Activated CD8-positive, alpha-beta memory T cell treated with anti-CD3 and anti-CD28 coated beads for 36 hours (primary cell): ENCODE measurements at regions not wholly inside any gene's neighbourhood (a gene's known extent, or its start where the extent isn't known, plus 50 kb on each side); places are given as distances from the start of the nearest gene placed in this dataset.

Source experiments
- CTCF ChIA-PET: fragments of 350-600 bp; sonication (Branson Sonifier 250); formaldehyde crosslinking; loops from one replicate; lab custom pipeline; 2021; ENCODE audit warnings: antibody characterized with exemption; lab: Charles Lee
- POLR2A ChIA-PET: fragments of 350-600 bp; sonication (Branson Sonifier 250); formaldehyde crosslinking; loops from one replicate; lab custom pipeline; 2021; ENCODE audit warnings: antibody characterized with exemption; lab: Charles Lee

GRCh38 chr3:24628523-24629258 is 134.0 kb upstream of the THRB start:
- ChIA-PET CTCF (interaction anchor here (0.7 kb wide), 1 partner anchor 14 kb away, joined by 3 read pairs; no protein-coding TSS in a partner anchor), POLR2A (no interaction called here)

GRCh38 chr3:24631481-24631880 is 136.8 kb upstream of the THRB start:
- ChIA-PET CTCF (no interaction called here), POLR2A (no interaction called here)

GRCh38 chr3:24639061-24639460 is 144.4 kb upstream of the THRB start:
- POLR2A ChIA-PET = no interaction called here
- CTCF ChIA-PET = no interaction called here

GRCh38 chr3:24639481-24640329 is 145.1 kb upstream of the THRB start:
- ChIA-PET POLR2A (no interaction called here), CTCF (no interaction called here)

GRCh38 chr3:24640330-24640877 is 145.8 kb upstream of the THRB start:
- CTCF ChIA-PET = no interaction called here
- POLR2A ChIA-PET = no interaction called here

- ChIA-PET CTCF (no interaction called here), POLR2A (no interaction called here)
Observed at GRCh38 chr3:24641628-24642027, 147.0 kb upstream of the THRB start.

- ChIA-PET POLR2A (no interaction called here), CTCF (no interaction called here)
Observed at GRCh38 chr3:24645047-24645446, 150.4 kb upstream of the THRB start.

GRCh38 chr3:24646790-24647189 is 152.1 kb upstream of the THRB start:
- ChIA-PET POLR2A (no interaction called here), CTCF (no interaction called here)

- ChIA-PET CTCF (no interaction called here), POLR2A (no interaction called here)
Observed at GRCh38 chr3:24648063-24648462, 153.4 kb upstream of the THRB start.

GRCh38 chr3:24650839-24651238 is 156.2 kb upstream of the THRB start:
- CTCF ChIA-PET = no interaction called here
- POLR2A ChIA-PET = no interaction called here

- CTCF ChIA-PET = no interaction called here
- POLR2A ChIA-PET = no interaction called here
Observed at GRCh38 chr3:24657870-24658510, 163.3 kb upstream of the THRB start.

- POLR2A ChIA-PET = no interaction called here
- CTCF ChIA-PET = no interaction called here
Observed at GRCh38 chr3:24661175-24661584, 166.5 kb upstream of the THRB start.

- ChIA-PET POLR2A (no interaction called here), CTCF (no interaction called here)
Observed at GRCh38 chr3:24662449-24663345, 168.0 kb upstream of the THRB start.

GRCh38 chr3:24663406-24663805 is 168.8 kb upstream of the THRB start:
- CTCF ChIA-PET = interaction anchor here (0.6 kb wide), 1 partner anchor 714 kb away, joined by 3 read pairs; no protein-coding TSS in a partner anchor
- POLR2A ChIA-PET = no interaction called here

- CTCF ChIA-PET = no interaction called here
- POLR2A ChIA-PET = no interaction called here
Observed at GRCh38 chr3:24668039-24668438, 173.4 kb upstream of the THRB start.

- ChIA-PET CTCF (no interaction called here), POLR2A (no interaction called here)
Observed at GRCh38 chr3:24670871-24671270, 176.2 kb upstream of the THRB start.

GRCh38 chr3:24673596-24673995 is 178.9 kb upstream of the THRB start:
- ChIA-PET POLR2A (no interaction called here), CTCF (no interaction called here)

- CTCF ChIA-PET = interaction anchor here (0.9 kb wide), 1 partner anchor 488 kb away, joined by 3 read pairs; no protein-coding TSS in a partner anchor
- POLR2A ChIA-PET = no interaction called here
Observed at GRCh38 chr3:24674261-24674660, 179.6 kb upstream of the THRB start.

GRCh38 chr3:24678021-24678420 is 183.4 kb upstream of the THRB start:
- ChIA-PET CTCF (no interaction called here), POLR2A (no interaction called here)
